ENCODE measurements at regions not wholly inside any gene's neighbourhood (a gene's known extent, or its start where the extent isn't known, plus 50 kb on each side); places are given as distances from the start of the nearest gene placed in this dataset.
"Not testable (repeated sequence)": the region's sequence is repeated elsewhere in the genome, so short reads cannot be mapped to it uniquely, and the experiment has no call there.

- H3K36me3 Mint-ChIP-seq (ENCODE audit: low read depth); H3K4me3 Mint-ChIP-seq; H3K4me3 ChIP-seq (ENCODE audit: low read length); H3K4me1 Mint-ChIP-seq; H3K36me3 ChIP-seq (ENCODE audit: control insufficient read depth, insufficient read depth, low read length); H3K9ac ChIP-seq (ENCODE audit: extremely low read depth, low read length, poor library complexity, severe bottlenecking); H3K27me3 Mint-ChIP-seq (ENCODE audit: insufficient read depth); H3K4me1 ChIP-seq (ENCODE audit: control insufficient read depth, insufficient read depth, low read length); H3K27ac ChIP-seq (ENCODE audit: low read depth, low read length); H3K27me3 ChIP-seq (ENCODE audit: control insufficient read depth, insufficient read depth, low read length, poor library complexity, severe bottlenecking); H3K27ac Mint-ChIP-seq: not testable (repeated sequence)
- H3K9me3 ChIP-seq (ENCODE audit: control insufficient read depth, low read length) = peaks cover 13% of the 10 kb centered on the region
- peak; percentile 46 for DNase-seq
- WGBS, 2 experiments (ENCODE audit: insufficient coverage in 1 of 2, insufficient read length in 1 of 2) = 89 to 90% methylated on average over 23 to 39 of the region's 39 CpGs
- H3K9me3 Mint-ChIP-seq = peaks cover 30% of the 10 kb centered on the region
Observed at GRCh38 chr7:159335181-159335926, 190.7 kb upstream of the VIPR2 start.

DNA sequence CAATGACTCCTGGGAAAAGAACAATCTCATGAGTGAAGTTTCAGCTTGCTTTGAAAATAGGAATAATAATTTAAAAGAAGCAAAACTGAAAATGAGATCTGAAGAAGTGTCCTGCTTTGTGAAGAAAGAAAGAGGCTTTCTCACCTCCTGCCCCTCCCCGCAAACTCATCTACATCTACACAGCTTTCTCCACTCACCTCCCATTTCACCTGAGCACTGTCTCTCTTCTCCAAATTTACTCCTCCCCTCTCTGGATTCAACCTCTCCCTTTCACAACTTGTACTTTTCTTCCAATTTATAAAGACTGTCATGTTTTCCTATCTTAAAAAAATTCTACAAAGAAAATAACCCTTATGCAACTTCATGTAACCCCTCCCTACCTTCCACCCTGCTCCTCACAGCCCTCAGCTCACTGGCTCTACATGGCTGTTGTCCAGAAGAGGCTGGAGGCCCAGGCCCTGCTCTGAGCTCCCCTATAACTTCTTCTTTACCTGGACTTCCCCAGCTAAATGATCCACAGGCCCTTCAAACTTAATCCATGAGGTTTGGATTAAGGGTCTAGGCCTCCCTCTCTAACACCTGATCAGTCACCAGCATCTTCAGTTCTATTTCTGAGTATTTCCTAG, 188.3 kb upstream of the VIPR2 start:
- H3K27ac Mint-ChIP-seq; H3K27me3 Mint-ChIP-seq (ENCODE audit: insufficient read depth); H3K9ac ChIP-seq (ENCODE audit: extremely low read depth, low read length, poor library complexity, severe bottlenecking); H3K27me3 ChIP-seq (ENCODE audit: control insufficient read depth, insufficient read depth, low read length, poor library complexity, severe bottlenecking); H3K36me3 ChIP-seq (ENCODE audit: control insufficient read depth, insufficient read depth, low read length); H3K4me3 ChIP-seq (ENCODE audit: low read length); H3K4me1 ChIP-seq (ENCODE audit: control insufficient read depth, insufficient read depth, low read length); DNase-seq; H3K4me3 Mint-ChIP-seq; H3K4me1 Mint-ChIP-seq; H3K27ac ChIP-seq (ENCODE audit: low read depth, low read length); H3K36me3 Mint-ChIP-seq (ENCODE audit: low read depth): not testable (repeated sequence)
- peaks cover 34% of the 10 kb centered on the region for H3K9me3 ChIP-seq (ENCODE audit: control insufficient read depth, low read length)
- 73% methylated on average over 1 of the region's 1 CpG; no CpG with 5 or more reads in 1 of the 2 experiments for WGBS, 2 experiments (ENCODE audit: insufficient coverage in 1 of 2, insufficient read length in 1 of 2)
- peaks cover 44% of the 10 kb centered on the region for H3K9me3 Mint-ChIP-seq

GRCh38 chr7:159331462-159331861, 186.8 kb upstream of the VIPR2 start:
- no peak for DNase-seq
- Histone ChIP-seq H3K9ac (ENCODE audit: extremely low read depth, low read length, poor library complexity, severe bottlenecking) (no peak overlapping the region), H3K4me1 (ENCODE audit: control insufficient read depth, insufficient read depth, low read length) (no peaks in the 10 kb centered on the region), H3K27ac (ENCODE audit: low read depth, low read length) (no peak overlapping the region), H3K36me3 (ENCODE audit: control insufficient read depth, insufficient read depth, low read length) (no peaks in the 10 kb centered on the region), H3K27me3 (ENCODE audit: control insufficient read depth, insufficient read depth, low read length, poor library complexity, severe bottlenecking) (no peaks in the 10 kb centered on the region), H3K9me3 (ENCODE audit: control insufficient read depth, low read length) (peaks cover 49% of the 10 kb centered on the region), H3K4me3 (ENCODE audit: low read length) (no peak overlapping the region)
- Mint-ChIP-seq H3K27ac (no peak overlapping the region), H3K9me3 (peaks cover 59% of the 10 kb centered on the region), H3K4me3 (no peak overlapping the region), H3K36me3 (ENCODE audit: low read depth) (no peaks in the 10 kb centered on the region), H3K4me1 (no peaks in the 10 kb centered on the region), H3K27me3 (ENCODE audit: insufficient read depth) (no peaks in the 10 kb centered on the region)
- 36 to 68% methylated on average over 1 to 2 of the region's 2 CpGs for WGBS, 2 experiments (ENCODE audit: insufficient coverage in 1 of 2, insufficient read length in 1 of 2)
- TF ChIP-seq, protein P1, sequence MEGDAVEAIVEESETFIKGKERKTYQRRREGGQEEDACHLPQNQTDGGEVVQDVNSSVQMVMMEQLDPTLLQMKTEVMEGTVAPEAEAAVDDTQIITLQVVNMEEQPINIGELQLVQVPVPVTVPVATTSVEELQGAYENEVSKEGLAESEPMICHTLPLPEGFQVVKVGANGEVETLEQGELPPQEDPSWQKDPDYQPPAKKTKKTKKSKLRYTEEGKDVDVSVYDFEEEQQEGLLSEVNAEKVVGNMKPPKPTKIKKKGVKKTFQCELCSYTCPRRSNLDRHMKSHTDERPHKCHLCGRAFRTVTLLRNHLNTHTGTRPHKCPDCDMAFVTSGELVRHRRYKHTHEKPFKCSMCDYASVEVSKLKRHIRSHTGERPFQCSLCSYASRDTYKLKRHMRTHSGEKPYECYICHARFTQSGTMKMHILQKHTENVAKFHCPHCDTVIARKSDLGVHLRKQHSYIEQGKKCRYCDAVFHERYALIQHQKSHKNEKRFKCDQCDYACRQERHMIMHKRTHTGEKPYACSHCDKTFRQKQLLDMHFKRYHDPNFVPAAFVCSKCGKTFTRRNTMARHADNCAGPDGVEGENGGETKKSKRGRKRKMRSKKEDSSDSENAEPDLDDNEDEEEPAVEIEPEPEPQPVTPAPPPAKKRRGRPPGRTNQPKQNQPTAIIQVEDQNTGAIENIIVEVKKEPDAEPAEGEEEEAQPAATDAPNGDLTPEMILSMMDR (conservative IDR thresholded peaks at IDR 0.05) = no peak

DNA sequence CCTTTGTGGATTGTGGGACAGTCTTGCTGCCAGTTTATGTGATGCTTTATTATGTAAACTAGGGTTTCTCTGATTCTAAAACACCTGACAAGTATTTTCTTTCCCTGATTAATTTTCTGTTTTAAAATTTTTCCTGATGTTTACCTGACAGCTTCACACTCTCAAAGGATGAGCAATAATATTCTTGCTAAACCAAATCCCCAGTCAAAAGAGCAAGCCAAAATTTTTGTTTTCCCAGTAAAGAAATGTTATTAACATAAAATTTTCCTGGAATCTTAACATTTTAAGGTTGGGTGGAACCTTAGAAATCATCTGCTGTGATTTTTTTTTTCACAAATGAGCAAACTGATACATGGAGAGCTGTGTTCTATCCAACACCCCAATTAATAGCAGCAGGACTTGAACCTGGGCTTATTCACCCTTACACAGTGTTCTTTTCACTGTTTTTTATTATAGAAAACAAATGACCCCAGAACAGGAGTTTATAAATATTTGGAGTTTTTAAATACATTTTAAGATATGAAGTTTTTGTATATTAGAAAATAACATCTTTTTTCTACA, 185.2 kb upstream of the VIPR2 start:
- no peak overlapping the region for H3K4me3 ChIP-seq (ENCODE audit: low read length)
- DNase-seq = no peak
- H3K9me3 Mint-ChIP-seq = peaks cover 68% of the 10 kb centered on the region
- no peaks in the 10 kb centered on the region for H3K4me1 Mint-ChIP-seq
- TF ChIP-seq, protein P1 (conservative IDR thresholded peaks at IDR 0.05) = no peak
- H3K4me1 ChIP-seq (ENCODE audit: control insufficient read depth, insufficient read depth, low read length) = no peaks in the 10 kb centered on the region
- H3K27ac Mint-ChIP-seq = no peak overlapping the region
- H3K9me3 ChIP-seq (ENCODE audit: control insufficient read depth, low read length) = peaks cover 65% of the 10 kb centered on the region
- H3K36me3 ChIP-seq (ENCODE audit: control insufficient read depth, insufficient read depth, low read length) = no peaks in the 10 kb centered on the region
- H3K27me3 ChIP-seq (ENCODE audit: control insufficient read depth, insufficient read depth, low read length, poor library complexity, severe bottlenecking) = no peaks in the 10 kb centered on the region
- H3K27me3 Mint-ChIP-seq (ENCODE audit: insufficient read depth) = no peaks in the 10 kb centered on the region
- no peak overlapping the region for H3K27ac ChIP-seq (ENCODE audit: low read depth, low read length)
- H3K9ac ChIP-seq (ENCODE audit: extremely low read depth, low read length, poor library complexity, severe bottlenecking) = no peak overlapping the region
- H3K36me3 Mint-ChIP-seq (ENCODE audit: low read depth) = no peaks in the 10 kb centered on the region
- no peak overlapping the region for H3K4me3 Mint-ChIP-seq

All from endodermal cell (in vitro differentiated cells).